OCI-LY7 (cell line): ENCODE measurements at regions not wholly inside any gene's neighbourhood (a gene's known extent, or its start where the extent isn't known, plus 50 kb on each side); places are given as distances from the start of the nearest gene placed in this dataset.

Experiments used
- EZH2phosphoT487 ChIP-seq: fragments of 200-600 bp; sonication (generic); IDR thresholded peaks from 2 replicates; pipeline ENCODE4 v1.6.1; 2018; ENCODE audit warnings: low read depth, borderline replicate concordance, mild to moderate bottlenecking, mixed run types, antibody characterized with exemption, low read length, moderate library complexity, mixed read lengths
- TF ChIP-seq, protein P1 (sequence below): fragments of 200-600 bp; sonication (generic); conservative IDR thresholded peaks from 2 replicates; pipeline ENCODE4 v1.5.1; 2014; ENCODE audit warnings: mild to moderate bottlenecking, antibody characterized with exemption, low read length, moderate library complexity, mixed read lengths

DNA sequence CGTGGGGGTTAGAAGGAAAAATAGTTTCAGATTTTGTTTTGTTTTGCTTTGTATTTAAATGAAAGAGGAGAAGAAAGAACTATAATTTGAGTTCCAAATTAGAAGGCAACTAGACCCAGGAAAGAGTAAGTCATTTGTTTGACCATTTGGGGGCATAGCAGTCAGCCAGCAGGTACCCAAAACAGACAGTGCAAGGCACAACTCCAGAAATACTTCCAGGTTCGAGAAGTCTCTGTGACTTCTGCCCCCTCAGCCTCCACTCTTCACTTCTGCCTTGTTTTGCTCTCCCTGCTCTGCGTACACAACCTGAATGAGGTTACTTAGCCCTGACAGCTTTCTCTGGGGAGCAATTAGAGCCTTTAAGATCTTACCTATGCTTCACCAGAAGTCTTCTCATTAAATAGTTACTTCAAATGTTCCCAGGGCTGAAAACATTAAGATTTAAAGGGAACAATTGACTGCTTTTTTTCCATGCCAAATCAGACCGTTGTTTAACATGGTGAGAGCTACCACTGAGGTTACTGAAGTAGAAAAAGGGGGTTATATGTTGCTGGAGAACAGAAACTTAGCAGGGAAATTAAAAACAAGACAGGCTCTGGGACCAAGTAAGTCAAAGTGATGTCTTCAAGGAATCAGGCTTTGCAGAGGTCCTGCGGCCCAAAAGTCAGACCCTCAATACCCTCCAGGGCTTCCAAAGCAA lies 216.9 kb downstream of the BCL11A start:
- TF ChIP-seq, protein P1, sequence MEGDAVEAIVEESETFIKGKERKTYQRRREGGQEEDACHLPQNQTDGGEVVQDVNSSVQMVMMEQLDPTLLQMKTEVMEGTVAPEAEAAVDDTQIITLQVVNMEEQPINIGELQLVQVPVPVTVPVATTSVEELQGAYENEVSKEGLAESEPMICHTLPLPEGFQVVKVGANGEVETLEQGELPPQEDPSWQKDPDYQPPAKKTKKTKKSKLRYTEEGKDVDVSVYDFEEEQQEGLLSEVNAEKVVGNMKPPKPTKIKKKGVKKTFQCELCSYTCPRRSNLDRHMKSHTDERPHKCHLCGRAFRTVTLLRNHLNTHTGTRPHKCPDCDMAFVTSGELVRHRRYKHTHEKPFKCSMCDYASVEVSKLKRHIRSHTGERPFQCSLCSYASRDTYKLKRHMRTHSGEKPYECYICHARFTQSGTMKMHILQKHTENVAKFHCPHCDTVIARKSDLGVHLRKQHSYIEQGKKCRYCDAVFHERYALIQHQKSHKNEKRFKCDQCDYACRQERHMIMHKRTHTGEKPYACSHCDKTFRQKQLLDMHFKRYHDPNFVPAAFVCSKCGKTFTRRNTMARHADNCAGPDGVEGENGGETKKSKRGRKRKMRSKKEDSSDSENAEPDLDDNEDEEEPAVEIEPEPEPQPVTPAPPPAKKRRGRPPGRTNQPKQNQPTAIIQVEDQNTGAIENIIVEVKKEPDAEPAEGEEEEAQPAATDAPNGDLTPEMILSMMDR: peak; percentile 74
- no peak for TF ChIP-seq EZH2phosphoT487
